GM18907 (cell line): ENCODE measurements at regions not wholly inside any gene's neighbourhood (a gene's known extent, or its start where the extent isn't known, plus 50 kb on each side); places are given as distances from the start of the nearest gene placed in this dataset.

Source experiments
- ATAC-seq: cut with Tn5 transposase; IDR thresholded peaks from one replicate; pipeline ENCODE4 v1.9.1; 2021; ENCODE audit warnings: mild to moderate bottlenecking, moderate library complexity; ENCODE audit not compliant: unreplicated experiment

DNA sequence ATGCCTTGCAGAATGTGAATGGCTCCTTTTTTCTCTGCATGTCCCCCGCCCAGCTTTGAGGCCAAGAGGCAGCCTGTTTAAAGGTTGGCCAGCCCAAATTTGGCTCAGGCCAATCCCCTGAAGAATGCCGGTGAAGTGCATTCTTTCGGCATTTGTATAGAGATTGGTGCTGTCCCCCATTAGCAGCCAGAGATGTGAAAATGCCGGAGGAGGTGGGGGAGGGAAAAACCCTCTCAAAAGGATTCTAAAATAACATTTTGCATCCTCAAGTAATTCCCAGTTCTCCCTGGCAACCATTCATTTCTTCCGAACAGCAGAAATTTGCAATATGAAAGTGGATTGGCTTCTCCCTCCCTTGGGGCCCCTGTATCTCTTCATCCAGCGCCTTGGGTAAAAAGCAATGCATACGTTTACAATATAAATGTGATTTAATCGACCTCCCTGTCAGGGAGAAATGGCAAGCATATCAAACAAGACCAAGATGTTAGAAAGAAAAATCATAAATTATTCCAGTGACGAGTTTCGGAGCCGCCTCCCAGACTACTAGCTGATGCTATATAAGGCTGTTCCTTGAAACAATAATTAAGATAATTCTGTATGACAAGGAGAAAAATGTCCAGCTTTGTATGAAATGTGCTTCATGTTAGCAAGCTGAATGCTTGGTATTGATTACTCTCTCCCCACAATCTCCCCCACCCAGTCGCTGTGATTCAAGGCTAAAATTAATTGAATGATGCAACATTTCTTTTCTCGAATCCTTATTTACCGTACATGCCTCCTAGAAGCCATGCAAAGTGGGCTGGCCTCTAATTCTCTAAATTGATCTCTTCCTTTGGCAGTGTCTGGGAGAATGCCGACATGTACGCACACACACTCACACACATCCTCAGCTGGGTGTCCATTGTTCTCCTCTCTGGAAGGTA, 323.7 kb downstream of the RPS24 start:
- ATAC-seq: no peak

DNA sequence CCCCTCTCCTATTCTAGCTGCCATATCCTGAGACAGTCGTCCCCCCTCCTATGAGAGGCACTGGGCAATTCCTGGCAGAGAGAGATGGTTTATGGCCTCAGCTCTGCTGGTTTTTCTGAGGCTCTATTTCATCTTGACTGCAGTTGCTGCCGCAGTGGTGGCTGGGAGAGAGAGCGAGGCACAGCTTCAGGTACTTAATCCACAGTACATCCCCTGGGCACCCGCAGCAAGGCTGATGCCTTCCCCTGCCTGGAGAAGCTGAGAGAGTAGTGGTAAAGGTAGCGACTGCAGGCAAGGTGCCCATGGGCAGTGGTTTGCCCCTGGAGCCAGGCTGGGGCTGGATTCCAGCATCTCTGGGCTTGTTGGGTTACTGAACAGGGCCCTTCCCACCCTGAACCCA, 324.7 kb downstream of the RPS24 start:
- ATAC-seq: no peak

DNA sequence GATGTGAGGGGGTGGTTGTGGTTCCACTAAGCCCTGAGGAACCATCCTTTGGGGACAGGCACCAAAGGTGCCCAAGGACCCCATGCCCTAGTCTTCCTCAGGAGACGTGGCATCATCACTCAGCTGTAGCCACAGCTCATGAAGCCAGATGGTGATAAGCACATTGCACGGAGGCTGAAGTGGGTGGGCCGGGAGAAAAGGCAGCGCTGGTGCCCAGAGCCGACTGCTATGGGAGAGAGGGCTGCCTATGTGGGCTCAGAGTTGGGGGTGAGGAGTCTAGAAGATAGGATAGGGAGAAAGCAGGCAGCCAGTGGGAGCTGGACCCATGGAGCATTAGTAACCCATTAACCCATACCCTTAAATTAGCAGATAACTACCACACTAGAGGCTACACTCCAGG, 325.3 kb downstream of the RPS24 start:
- no peak for ATAC-seq

DNA sequence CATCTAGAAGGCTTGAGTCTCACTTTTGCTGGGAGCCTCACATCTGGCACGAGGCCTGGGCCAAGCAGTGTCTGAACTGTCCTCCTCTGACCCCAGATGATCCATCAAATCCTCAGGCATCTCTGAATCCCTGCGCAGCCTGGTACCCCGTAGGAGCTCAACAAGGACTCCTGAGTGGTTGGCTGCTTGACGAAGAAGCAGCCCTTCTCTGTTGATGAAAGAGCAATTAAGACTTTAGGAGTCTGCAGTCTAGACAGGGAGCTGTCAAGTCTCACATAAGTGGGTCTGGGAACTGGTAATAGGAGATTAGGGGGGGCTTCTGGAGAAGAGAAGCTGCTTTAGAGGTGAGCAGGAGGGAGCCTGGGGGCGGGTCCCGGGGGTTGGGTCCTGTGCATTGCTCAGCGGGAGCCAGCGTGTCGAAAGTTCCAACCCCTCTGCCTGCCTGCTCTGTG, 326.0 kb downstream of the RPS24 start:
- ATAC-seq: no peak

DNA sequence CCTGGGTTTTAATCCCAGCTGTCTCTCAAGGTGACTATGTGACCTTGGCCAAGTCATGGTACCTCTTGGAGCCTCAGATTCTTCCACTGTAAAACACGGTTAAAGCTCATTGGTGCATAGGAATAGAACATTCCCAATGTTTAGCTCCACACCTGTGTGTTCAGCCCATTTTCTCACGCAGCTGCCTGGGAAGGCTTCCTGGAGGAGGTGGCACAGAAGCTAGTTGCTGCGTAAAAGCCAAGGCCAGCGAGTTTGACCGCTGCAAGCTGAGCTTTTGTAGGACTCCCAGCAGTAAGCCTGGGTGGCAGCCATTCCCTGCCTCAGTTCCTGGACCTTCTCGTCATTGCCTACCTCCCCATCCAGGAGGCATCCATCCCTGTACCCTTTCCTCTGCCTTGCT, 326.6 kb downstream of the RPS24 start:
- ATAC-seq: no peak

DNA sequence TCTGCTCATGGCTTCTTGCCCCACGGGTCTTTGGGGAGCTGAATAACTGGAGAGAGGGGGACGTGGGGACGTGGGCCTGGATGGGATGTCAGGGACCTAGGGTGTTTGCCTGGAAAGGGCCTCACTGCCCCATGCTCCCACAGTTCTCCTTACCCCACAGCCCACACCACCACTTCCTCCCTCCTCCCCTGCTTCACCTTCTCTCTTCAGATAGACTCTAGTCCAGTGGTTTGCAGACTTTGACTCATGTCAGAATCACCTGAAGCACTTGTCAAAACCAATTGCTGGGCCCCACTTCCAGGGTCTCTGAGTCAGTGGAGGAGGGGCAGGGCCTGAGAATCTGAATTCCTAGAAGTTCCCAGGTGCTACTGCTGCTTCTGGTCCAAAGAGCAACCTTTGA, 327.4 kb downstream of the RPS24 start:
- no peak for ATAC-seq

DNA sequence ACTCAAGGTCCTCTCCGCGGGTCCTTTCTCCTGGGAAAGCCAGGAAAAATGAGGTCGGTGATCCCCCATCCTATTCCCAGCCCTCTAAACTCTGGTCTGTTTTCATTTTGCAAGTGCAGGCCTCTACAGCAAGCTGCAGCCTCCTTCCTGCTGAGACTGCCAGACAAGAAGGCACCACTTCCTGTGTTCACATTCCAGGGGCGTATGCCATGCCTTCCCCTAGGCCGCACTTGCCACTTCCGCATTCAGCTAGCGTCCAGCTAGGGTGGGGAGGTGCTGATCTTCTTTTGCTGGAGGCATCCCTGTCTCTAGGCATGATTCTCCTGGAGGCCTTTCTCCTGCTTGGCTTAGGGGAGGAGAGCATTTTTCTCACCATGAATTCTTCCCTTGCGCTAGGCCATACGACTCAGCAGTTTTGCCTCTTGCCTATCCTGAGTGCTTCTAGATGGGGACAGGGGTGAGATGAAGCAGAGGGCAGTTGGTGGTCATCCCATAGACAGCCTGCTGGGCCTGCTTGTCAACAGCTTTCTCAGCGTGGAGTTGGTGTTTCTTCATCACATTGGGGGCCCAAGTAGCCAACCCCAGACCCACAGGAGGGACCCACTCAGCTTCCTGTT, 328.9 kb downstream of the RPS24 start:
- ATAC-seq: no peak

DNA sequence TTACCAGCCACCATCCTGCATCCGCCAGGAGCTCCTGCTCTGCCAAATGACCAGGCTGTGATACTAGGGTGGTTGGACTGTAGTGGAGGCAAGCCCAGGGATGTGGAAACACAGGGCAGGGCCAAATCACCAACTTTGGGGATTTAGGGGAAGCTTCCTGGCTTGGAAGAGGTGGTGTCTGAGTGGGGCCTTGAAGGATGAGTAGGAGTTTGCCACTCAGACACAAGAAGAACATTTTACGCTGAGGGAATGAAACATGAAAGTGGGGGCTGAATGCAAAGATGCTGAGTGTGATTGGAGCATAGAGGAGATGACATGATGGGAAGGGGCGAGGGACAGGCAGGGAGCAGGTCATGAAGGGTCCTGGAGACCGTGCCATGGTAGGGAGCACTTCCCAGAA, 329.5 kb downstream of the RPS24 start:
- no peak for ATAC-seq

DNA sequence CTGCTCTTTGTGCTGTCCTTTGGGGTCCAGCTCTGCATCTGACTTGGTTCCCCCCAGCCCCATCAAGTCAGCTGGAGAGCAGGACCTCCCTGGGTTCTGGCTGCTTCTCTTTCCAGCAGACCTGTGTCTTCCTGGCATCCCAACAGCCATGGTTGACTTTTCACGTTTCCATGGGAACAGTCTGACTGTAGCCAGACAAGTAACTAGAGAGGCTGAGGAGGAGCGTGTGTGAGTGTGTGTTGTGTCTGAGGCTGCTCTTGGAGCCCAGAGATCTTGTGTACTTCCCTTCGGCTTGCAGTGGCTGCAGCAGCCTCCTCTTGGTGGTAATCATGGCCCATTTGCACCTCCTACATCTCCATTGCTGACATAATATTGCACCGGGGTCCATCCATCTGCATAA, 332.0 kb downstream of the RPS24 start:
- no peak for ATAC-seq

DNA sequence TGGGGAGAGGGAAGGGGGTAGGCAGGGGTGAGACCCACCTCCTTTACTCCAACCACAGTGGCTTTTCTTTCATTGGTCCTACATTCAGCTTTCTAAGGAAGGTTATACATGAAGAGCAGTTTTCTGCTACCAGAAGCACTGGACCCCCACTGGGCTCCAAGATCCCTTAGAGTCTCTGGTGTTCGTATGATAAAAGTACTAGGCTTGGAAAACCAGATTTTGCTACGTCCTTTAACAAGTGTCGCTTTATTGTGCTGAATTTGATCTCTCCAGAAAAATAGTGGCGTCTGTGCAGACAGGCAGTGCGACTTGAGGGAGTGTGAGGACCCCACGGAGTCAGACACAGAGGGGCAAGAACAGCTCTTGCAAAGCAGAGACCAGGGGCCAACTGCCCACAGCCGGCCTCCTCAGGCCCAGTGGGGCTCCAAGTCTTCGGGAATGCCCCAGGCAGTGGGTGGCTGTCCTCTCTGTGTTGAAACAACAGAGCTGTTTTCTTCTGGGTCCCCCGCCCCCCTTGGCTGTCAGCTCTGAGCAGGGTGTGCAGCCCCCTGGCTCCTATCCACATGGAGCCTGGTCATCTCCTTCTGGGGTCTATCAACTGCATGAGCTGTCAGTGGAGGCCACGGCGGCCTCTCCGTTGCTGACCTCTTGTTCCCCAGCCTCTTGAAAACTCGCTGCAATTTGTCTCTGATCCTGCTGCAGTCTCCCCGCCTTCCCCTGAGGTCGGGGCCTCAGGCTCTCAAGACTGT, 333.2 kb downstream of the RPS24 start:
- no peak for ATAC-seq

DNA sequence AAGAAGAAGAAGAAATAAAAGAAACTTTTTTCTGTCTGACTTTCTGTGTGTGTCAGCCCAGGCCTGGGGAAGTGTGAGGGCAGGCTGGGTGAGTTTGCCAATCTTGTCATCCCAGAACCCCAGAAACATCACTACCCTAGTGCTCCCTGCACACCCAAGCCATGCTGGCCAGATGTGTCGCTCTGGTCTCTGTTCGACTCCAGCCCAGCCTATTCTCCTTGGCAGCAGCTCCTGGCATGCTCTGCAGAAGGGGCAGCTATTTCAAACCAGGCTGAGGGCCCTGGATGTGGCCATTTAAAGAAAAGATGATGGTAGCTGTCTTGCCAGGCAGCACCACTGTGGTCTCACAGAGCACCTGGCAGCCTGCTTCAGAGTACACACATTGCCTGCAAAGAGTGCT, 334.1 kb downstream of the RPS24 start:
- ATAC-seq: no peak

DNA sequence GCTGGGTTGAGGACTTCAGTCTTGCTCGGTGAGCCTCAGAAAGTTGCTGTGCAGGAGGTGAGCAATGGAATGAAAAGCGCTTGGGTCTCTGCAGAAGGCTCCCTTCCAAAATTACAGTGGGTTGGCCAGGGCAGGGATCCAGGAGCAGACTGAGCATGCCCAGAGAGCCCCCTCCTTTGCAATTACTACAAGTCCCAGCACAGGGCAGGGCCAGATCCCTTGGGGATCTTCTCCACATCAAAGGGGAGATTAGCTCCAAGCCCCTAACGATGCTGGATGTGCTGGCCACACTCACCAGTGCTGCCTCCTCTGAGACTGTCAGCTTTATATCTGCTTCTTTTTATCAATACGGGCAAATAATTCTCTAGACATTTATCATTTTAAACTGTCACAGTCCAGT, 337.5 kb downstream of the RPS24 start:
- ATAC-seq: no peak

DNA sequence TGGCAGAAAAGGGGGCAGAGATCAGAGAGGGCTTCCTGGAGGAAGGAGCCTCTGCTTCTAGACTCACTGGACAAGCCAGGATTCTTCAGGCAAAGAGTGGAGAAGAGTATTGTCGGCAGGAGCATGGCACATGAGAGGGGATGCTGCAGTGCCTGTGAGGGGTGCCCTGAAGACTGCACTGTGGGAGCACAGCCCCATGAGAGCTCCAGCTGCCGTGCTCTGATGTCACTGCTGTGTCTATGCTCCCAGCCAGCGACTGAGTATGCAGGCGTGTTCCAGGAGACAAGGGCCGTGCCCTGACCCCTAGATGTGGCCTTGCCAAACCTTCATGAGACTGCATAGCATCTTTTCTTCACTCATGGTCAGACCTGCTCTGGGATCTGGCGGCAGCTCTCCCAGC, 339.1 kb downstream of the RPS24 start:
- ATAC-seq: no peak

DNA sequence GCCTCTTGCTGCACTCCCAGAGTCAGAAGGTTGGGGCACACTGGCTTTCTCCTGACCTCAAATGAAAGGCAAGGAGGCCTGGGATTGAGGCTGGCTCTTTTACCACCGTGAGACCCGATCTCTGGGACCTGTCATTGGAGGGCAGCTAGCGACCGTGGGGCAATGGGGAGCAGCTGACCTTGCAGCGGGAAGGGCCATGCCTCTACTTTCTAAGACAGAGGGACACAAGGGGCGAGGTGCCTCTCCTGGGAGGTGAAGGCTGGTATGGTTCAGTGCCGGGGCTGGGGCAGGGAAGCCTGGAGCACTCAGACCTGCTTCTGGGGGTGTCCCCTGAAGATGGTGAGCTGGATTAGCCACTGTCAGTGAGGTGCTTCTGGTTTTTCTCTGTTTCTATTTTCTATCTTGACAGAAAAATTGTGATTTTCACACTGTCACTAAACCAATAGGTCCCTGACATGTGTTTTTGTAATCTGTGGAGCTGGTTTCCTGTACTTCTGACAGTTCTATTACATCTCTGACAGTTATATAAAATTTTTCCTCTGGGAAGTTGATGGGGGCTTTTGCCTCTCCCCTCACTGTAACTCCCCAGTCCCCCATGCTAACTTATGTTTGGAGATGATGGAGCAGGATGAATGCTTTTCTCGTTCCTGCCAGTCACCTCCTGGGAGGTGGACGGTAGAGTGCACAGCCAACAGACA, 340.8 kb downstream of the RPS24 start:
- ATAC-seq: no peak

DNA sequence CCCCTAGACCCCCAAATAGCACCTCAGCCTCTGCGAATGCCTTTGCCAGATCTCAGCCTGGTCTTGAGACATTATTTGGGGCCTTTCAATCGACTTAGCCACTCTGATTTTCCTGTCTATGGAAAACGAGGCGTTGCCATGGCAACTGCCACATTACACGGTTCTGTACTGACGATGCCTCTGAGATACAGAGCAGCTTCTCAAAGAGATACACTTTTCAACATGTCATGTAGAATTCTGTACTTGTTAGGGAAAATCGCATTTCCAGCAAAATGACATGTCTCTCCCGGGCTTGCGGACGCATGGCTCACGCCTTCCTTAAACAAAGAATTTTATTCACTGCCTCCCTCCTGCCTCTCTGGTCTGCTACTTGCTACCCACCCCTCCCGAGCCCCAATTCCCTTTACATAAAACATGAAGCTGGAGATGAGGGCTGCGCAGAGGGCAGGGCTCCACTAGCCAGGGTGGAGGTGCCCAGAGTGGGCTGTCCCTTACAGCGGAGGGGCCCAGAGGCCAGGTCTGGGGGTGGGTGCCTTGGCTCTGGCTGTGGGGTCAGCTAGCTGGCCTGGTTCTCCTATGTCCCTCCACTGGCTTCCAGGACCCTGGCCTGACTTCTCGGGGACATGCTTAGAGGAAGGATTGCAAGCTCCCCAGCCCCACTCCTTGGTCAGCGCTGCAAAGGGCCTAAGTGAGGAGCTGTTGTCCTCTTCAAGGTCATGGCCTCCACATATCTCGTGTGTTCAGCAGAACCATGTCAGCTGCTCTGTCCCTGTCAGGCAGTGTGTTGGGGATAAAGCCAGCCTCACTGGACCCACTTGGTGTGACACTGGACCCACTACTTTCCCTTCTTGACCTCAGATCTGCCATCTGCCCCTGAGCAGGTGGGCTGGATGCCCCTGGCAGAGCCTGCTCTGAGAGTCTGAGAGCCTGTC, 342.5 kb downstream of the RPS24 start:
- no peak for ATAC-seq

DNA sequence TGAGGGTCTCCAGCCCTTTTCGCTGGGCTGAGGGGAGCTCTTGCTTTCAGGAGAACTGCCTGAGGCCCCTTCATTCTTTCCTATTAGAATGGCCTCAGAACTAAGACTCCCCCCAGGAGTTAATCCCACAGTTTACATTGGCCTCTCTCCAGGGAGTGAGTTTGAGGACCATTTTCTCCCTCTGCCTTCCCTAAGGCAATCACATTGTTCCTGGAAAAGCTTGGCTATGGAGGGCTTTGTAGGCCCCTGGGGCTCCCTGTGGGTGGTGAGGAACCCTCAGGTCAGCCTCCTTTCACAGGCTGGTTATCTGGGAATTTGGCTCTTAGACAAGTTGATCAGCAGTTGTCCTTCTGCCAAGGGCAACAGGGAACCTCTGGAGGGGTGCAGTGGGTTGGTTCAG, 343.7 kb downstream of the RPS24 start:
- ATAC-seq: no peak

DNA sequence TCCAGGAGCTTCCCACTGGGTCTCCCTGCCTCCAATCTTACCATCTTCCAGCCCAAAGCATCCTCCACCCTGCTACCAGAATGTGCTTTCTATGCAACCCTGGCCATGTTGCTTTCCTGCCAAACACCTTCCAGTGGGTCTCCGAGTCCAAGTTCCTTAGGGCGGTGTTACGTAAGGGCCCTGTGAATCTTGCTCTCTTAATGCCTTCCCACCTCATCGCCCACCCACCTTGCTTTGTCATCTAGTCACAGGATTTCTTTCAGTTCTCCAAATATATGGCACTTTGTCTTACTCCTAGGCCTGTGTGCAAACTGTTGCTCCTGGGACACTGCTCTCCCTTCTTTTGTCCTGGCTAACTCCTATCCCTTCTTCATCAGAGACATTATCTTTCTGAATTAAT, 344.5 kb downstream of the RPS24 start:
- ATAC-seq: no peak

DNA sequence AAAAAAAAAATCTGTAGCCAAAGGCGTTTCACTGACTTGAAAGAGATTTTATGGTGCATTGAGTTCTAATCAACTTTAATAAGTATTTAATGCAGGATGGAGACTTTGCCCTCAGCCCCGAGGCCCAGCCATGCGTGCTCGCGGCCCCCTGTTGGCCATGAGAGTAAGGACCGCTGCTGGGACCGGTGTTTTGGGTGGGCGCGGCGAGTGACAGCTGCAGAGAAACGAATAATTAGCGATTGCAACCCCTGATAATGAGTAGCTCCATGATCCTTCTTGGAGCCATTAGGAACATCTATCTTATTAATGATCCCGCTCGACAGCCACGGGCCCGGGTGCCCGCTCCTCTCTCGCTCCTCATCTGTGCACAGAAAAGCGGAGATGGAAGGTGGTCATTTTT, 347.4 kb downstream of the RPS24 start:
- no peak for ATAC-seq

DNA sequence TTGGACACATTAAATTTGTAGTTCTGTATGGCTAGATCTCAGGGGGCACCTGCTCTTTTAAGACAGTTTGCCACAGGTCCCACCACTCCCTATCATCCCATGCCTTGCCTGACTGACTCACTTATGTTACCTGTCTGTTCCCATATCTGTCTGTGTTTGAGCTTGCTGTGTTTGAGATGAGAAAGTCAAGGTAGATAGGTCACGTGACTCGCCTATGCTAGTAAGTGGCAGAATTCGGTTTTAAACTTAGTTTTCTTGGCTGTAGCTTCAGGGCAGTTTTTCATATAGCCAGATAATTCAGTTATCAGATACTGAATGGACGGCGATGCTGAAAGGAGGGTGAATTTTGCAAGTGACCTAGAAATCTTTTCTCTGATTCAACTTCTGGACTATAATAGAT, 348.4 kb downstream of the RPS24 start:
- ATAC-seq: no peak

DNA sequence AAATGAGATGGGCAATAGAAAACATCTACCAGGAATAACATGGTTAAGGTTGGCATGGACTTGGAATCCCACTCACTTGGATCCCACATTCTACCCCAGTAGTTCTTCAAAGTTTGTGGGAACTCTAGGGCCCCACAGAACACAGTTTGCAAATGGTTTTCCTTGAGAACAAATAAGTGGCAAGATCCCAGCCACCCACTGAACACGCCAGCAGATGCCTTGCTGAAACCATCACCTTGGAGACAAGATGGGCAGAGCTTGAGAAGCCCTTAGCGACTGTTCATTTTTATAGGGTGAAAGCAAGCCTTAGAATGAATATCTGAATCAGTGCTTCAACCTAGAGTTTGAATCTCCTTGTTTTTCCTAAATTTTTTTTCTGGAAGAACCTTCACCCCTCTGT, 349.1 kb downstream of the RPS24 start:
- ATAC-seq: no peak
